IMR-90 (cell line): ENCODE measurements at regions not wholly inside any gene's neighbourhood (a gene's known extent, or its start where the extent isn't known, plus 50 kb on each side); places are given as distances from the start of the nearest gene placed in this dataset.

Experiments
- ATAC-seq: fragments of 200-7000 bp; cut with Tn5 transposase; 2 replicates; pipeline ENCODE4 v1.9.1; 2020; ENCODE audit warnings: low read depth, mild to moderate bottlenecking, moderate library complexity
- BruUV-seq: library from RNA; stranded (reverse); fragments of 400-500 nt; replicated peaks from 2 replicates; lab custom pipeline; 2021; lab: Mats Ljungman, UMichigan
- CTCF ChIA-PET: fragments of 300-600 bp; formaldehyde crosslinking; extraction: SDS; loops from one replicate; lab custom pipeline; 2021; ENCODE audit warnings: antibody characterized with exemption; lab: Yijun Ruan, JAX
- POLR2A ChIA-PET: fragments of 300-600 bp; sonication (Branson Sonifier 250); formaldehyde crosslinking; loops from one replicate; lab custom pipeline; 2022; ENCODE audit warnings: antibody characterized with exemption; ENCODE audit not compliant: unreplicated experiment; lab: Charles Lee
- DNase-seq: peaks from one replicate; pipeline ENCODE4 v3.0.0; 2013
- H2AFZ ChIP-seq: replicated peaks from 2 replicates; pipeline ENCODE3; 2013; ENCODE audit warnings: low read length, mild to moderate bottlenecking; ENCODE audit not compliant: poor library complexity
- H2AK5ac ChIP-seq: 2 replicates; pipeline ENCODE4 v1.6.1; 2013; ENCODE audit warnings: low read depth, low read length, inconsistent platforms
- H2AK9ac ChIP-seq: replicated peaks from 2 replicates; pipeline ENCODE3; 2013; ENCODE audit warnings: mild to moderate bottlenecking, low read depth, low read length, moderate library complexity; ENCODE audit not compliant: poor library complexity
- H2BK120ac ChIP-seq: 2 replicates; pipeline ENCODE4 v1.6.1; 2013; ENCODE audit warnings: low read depth, low read length, inconsistent platforms
- H2BK15ac ChIP-seq: 3 replicates; pipeline ENCODE4 v1.6.1; 2013; ENCODE audit warnings: low read depth, low read length, inconsistent platforms
- H2BK20ac ChIP-seq: 2 replicates; pipeline ENCODE4 v1.6.1; 2013; ENCODE audit warnings: low read depth, mild to moderate bottlenecking, inconsistent platforms, low read length, moderate library complexity
- H2BK5ac ChIP-seq: 2 replicates; pipeline ENCODE4 v1.6.1; 2013; ENCODE audit warnings: mild to moderate bottlenecking, low read depth, low read length, inconsistent platforms; ENCODE audit not compliant: poor library complexity, severe bottlenecking
- H3K14ac ChIP-seq: replicated peaks from 2 replicates; pipeline ENCODE4 v1.6.1; 2013; ENCODE audit warnings: low read depth, low read length, inconsistent platforms
- H3K18ac ChIP-seq: 2 replicates; pipeline ENCODE4 v1.6.1; 2013; ENCODE audit warnings: low read depth, low read length, control low read depth
- H3K23ac ChIP-seq: 2 replicates; pipeline ENCODE4 v1.6.1; 2013; ENCODE audit warnings: low read depth, low read length, inconsistent platforms
- H3K27ac ChIP-seq: 2 replicates; pipeline ENCODE4 v1.5.1; 2013; ENCODE audit warnings: mild to moderate bottlenecking, control low read depth, low read length; ENCODE audit not compliant: insufficient read depth
- H3K27me3 ChIP-seq: 2 replicates; pipeline ENCODE4 v1.6.1; 2013; ENCODE audit warnings: low read length; ENCODE audit not compliant: control insufficient read depth, insufficient read depth
- H3K36me3 ChIP-seq: 2 replicates; pipeline ENCODE4 v1.6.1; 2013; ENCODE audit warnings: low read length, mixed read lengths; ENCODE audit not compliant: control insufficient read depth, insufficient read depth
- H3K4ac ChIP-seq: 2 replicates; pipeline ENCODE4 v1.6.1; 2013; ENCODE audit warnings: low read depth, low read length, inconsistent platforms
- H3K4me1 ChIP-seq: 2 replicates; pipeline ENCODE4 v1.6.1; 2013; ENCODE audit warnings: low read length, mixed read lengths; ENCODE audit not compliant: control insufficient read depth, insufficient read depth
- H3K4me2 ChIP-seq: 2 replicates; pipeline ENCODE4 v1.6.1; 2013; ENCODE audit warnings: low read depth, mild to moderate bottlenecking, control low read depth, low read length, moderate library complexity
- H3K4me3 ChIP-seq: 2 replicates; pipeline ENCODE4 v1.5.1; 2013; ENCODE audit warnings: low read depth, mild to moderate bottlenecking, control low read depth, low read length, moderate library complexity; ENCODE audit not compliant: insufficient read depth
- H3K56ac ChIP-seq: 2 replicates; pipeline ENCODE4 v1.6.1; 2013; ENCODE audit warnings: low read length, inconsistent platforms; ENCODE audit not compliant: insufficient read depth; ENCODE audit errors: extremely low read depth
- H3K79me1 ChIP-seq, 2 experiments: 2 replicates each; pipeline ENCODE4 v1.6.1; 2013; ENCODE audit warnings: low read length in 2 of 2, inconsistent platforms in 1 of 2, low read depth in 1 of 2
- H3K9ac ChIP-seq: 2 replicates; pipeline ENCODE4 v1.6.1; 2013; ENCODE audit warnings: low read depth, low read length, control low read depth
- H3K9me1 ChIP-seq: 2 replicates; pipeline ENCODE4 v1.6.1; 2013; ENCODE audit warnings: low read length, inconsistent platforms; ENCODE audit not compliant: insufficient read depth
- H3K9me3 ChIP-seq: 2 replicates; pipeline ENCODE4 v1.6.1; 2013; ENCODE audit warnings: low read length; ENCODE audit not compliant: control insufficient read depth, insufficient read depth
- H4K20me1 ChIP-seq: 2 replicates; pipeline ENCODE4 v1.6.1; 2013; ENCODE audit warnings: low read length, inconsistent platforms; ENCODE audit not compliant: insufficient read depth
- H4K5ac ChIP-seq: 2 replicates; pipeline ENCODE4 v1.6.1; 2013; ENCODE audit warnings: mild to moderate bottlenecking, low read depth, low read length, control low read depth
- H4K8ac ChIP-seq, 2 experiments: 2 replicates each; pipeline ENCODE4 v1.6.1; 2013; ENCODE audit warnings: low read depth in 2 of 2, low read length in 2 of 2, control low read depth in 1 of 2, inconsistent platforms in 1 of 2
- H4K91ac ChIP-seq: 2 replicates; pipeline ENCODE4 v1.6.1; 2013; ENCODE audit warnings: low read depth, low read length, inconsistent platforms; ENCODE audit not compliant: insufficient read depth
- CHD1 ChIP-seq: IDR thresholded peaks from 2 replicates; pipeline ENCODE4 v1.6.1; 2012; ENCODE audit warnings: low read depth, low read length, improper control_type of control experiment
- FOS ChIP-seq: fragments of 150-350 bp; IDR thresholded peaks from 2 replicates; pipeline ENCODE4 v1.6.1; 2016; ENCODE audit warnings: low read depth, low read length
- MXI1 ChIP-seq: IDR thresholded peaks from 2 replicates; pipeline ENCODE4 v1.6.1; 2012; ENCODE audit warnings: low read depth, mild to moderate bottlenecking, low read length, moderate library complexity, borderline replicate concordance
- RAD21 ChIP-seq: IDR thresholded peaks from 2 replicates; pipeline ENCODE4 v1.6.1; 2012; ENCODE audit warnings: low read length, improper control_type of control experiment
- RCOR1 ChIP-seq: IDR thresholded peaks from 2 replicates; pipeline ENCODE4 v1.6.1; 2012; ENCODE audit warnings: mild to moderate bottlenecking, low read length, improper control_type of control experiment; ENCODE audit not compliant: insufficient replicate concordance
- RFX5 ChIP-seq: IDR thresholded peaks from 2 replicates; pipeline ENCODE4 v1.8.0; 2012; ENCODE audit warnings: low read depth, mild to moderate bottlenecking, low read length, moderate library complexity
- SMC3 ChIP-seq: fragments of 150-350 bp; IDR thresholded peaks from 2 replicates; pipeline ENCODE4 v1.6.1; 2016; ENCODE audit warnings: low read depth, mild to moderate bottlenecking, antibody characterized with exemption, low read length, moderate library complexity
- WGBS, 2 experiments: methylation state at CpG; one replicate each; pipeline versions ENCODE4 v1.1.5 to v1.1.7; 2013; ENCODE audit warnings: missing lambda C conversion rate in 2 of 2; ENCODE audit not compliant: insufficient read length in 1 of 2; ENCODE audit errors: extremely low coverage in 2 of 2; 5-methylcytosine and 5-hydroxymethylcytosine counted together
- dilution Hi-C: fragments of 300-500 bp; cut with HindIII; formaldehyde crosslinking; loops from one replicate; pipeline ENCODE4 v1.14.3; 2018; ENCODE audit warnings: low sequenced_read_pairs; ENCODE audit not compliant: unreplicated experiment
- in situ Hi-C: fragments of 300-500 bp; cut with MboI; formaldehyde crosslinking; loops from 3 replicates; pipeline ENCODE4 v1.14.3; 2019; ENCODE audit warnings: low sequenced_read_pairs, inconsistent platforms, mixed read lengths
- intact Hi-C: fragments of 100-400 bp; cut with micrococcal nuclease; formaldehyde crosslinking; loops from 2 replicates; pipeline ENCODE4 v1.10.0; 2022
- TF ChIP-seq, protein P1 (sequence below): conservative IDR thresholded peaks from 2 replicates; pipeline ENCODE4 v1.5.1; 2012; ENCODE audit warnings: mild to moderate bottlenecking, low read depth, low read length, improper control_type of control experiment
- TF ChIP-seq, protein P2 (sequence below): fragments of 150-350 bp; IDR thresholded peaks from 2 replicates; pipeline ENCODE4 v1.6.1; 2017; ENCODE audit warnings: mild to moderate bottlenecking, antibody characterized with exemption, low read length, low read depth

DNA sequence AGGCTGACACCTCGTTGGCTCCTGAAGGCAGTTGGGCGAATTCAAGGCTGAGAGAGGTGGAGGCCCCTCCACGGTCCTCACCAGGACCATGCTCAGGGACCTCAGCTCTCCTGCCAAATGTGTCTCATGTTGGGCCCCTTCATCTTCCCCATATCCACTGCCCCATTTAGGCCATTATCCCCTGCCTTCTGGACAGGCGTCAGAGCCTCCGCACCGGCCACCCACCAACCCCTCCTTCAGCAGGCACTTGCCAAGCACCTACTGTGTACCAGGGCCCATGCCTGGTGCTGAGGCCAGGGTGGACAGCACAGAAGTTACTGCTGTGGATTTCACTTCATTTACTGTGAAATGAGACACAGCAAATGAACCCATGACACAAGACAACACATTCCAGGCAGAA is 325.8 kb downstream of the MATN1 start:
- TF ChIP-seq RCOR1 (no peak), SMC3 (no peak), RFX5 (no peak), RAD21 (no peak), FOS (no peak), CHD1 (no peak), MXI1 (no peak)
- TF ChIP-seq, protein P1, sequence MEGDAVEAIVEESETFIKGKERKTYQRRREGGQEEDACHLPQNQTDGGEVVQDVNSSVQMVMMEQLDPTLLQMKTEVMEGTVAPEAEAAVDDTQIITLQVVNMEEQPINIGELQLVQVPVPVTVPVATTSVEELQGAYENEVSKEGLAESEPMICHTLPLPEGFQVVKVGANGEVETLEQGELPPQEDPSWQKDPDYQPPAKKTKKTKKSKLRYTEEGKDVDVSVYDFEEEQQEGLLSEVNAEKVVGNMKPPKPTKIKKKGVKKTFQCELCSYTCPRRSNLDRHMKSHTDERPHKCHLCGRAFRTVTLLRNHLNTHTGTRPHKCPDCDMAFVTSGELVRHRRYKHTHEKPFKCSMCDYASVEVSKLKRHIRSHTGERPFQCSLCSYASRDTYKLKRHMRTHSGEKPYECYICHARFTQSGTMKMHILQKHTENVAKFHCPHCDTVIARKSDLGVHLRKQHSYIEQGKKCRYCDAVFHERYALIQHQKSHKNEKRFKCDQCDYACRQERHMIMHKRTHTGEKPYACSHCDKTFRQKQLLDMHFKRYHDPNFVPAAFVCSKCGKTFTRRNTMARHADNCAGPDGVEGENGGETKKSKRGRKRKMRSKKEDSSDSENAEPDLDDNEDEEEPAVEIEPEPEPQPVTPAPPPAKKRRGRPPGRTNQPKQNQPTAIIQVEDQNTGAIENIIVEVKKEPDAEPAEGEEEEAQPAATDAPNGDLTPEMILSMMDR: no peak
- TF ChIP-seq, protein P2, sequence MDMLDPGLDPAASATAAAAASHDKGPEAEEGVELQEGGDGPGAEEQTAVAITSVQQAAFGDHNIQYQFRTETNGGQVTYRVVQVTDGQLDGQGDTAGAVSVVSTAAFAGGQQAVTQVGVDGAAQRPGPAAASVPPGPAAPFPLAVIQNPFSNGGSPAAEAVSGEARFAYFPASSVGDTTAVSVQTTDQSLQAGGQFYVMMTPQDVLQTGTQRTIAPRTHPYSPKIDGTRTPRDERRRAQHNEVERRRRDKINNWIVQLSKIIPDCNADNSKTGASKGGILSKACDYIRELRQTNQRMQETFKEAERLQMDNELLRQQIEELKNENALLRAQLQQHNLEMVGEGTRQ: no peak
- DNase-seq (no peak), ATAC-seq (no peak)
- Histone ChIP-seq H3K4me3 (no peak overlapping the region), H3K27me3 (no peaks in the 10 kb centered on the region), H4K91ac (no peak overlapping the region), H2BK20ac (no peak overlapping the region), H3K56ac (no peak overlapping the region), H3K36me3 (no peaks in the 10 kb centered on the region), H3K14ac (no peak overlapping the region), H3K9ac (no peak overlapping the region), H3K18ac (no peak overlapping the region), H2AFZ (no peak overlapping the region), H4K8ac (no peak overlapping the region), H4K5ac (no peak overlapping the region), H3K79me1 (no peaks in the 10 kb centered on the region), H2BK15ac (no peak overlapping the region), H3K9me1 (no peaks in the 10 kb centered on the region), H3K27ac (no peak overlapping the region), H3K9me3 (no peaks in the 10 kb centered on the region), H2BK120ac (no peak overlapping the region), H3K4me1 (no peaks in the 10 kb centered on the region), H2BK5ac (no peak overlapping the region), H2AK9ac (peak overlapping the region; percentile 55), H4K20me1 (no peaks in the 10 kb centered on the region), H3K23ac (no peak overlapping the region), H2AK5ac (no peak overlapping the region), H3K4me2 (no peak overlapping the region), H3K4ac (no peak overlapping the region)
- WGBS, 2 experiments: no CpG with 5 or more reads among the region's 6 CpGs
- ChIA-PET CTCF (no interaction called here), POLR2A (no interaction called here)
- no TSS peak for BruUV-seq
- in situ Hi-C loops: no loop called here
- intact Hi-C loops: no loop called here
- dilution Hi-C loops: no loop called here
